CD14-positive monocyte (primary cell): ENCODE measurements at regions not wholly inside any gene's neighbourhood (a gene's known extent, or its start where the extent isn't known, plus 50 kb on each side); places are given as distances from the start of the nearest gene placed in this dataset.

ENCODE experiments used
- DNase-seq, 3 donors: peaks; one replicate each; pipeline ENCODE4 v3.0.0-alpha.2; 2011 to 2022
- H2AFZ ChIP-seq: 2 replicates; pipeline ENCODE4 v1.6.0; 2012; ENCODE audit warnings: mild to moderate bottlenecking, low read depth, low read length, inconsistent platforms; ENCODE audit not compliant: insufficient read depth, poor library complexity, severe bottlenecking
- H3K27ac ChIP-seq, 2 donors: 1 replicate in 1 of 2; 2 replicates in 1 of 2; pipeline ENCODE4 v1.5.1; 2012 to 2013; ENCODE audit warnings: low read length in 2 of 2, control low read depth in 1 of 2, inconsistent platforms in 1 of 2, low read depth in 1 of 2, mild to moderate bottlenecking in 1 of 2
- H3K27me3 ChIP-seq, 2 donors: one replicate each; pipeline versions ENCODE4 v1.6.0 to v1.6.1; 2011 to 2013; ENCODE audit warnings: low read length in 2 of 2; ENCODE audit not compliant: control insufficient read depth in 2 of 2, insufficient read depth in 2 of 2
- H3K36me3 ChIP-seq, 2 donors: replicated peaks in 1 of 2; 1 replicate in 1 of 2; 2 replicates in 1 of 2; pipeline versions ENCODE4 v1.5.1 to v1.6.1; 2012 to 2013; ENCODE audit warnings: low read length in 2 of 2, control low read depth in 1 of 2, inconsistent platforms in 1 of 2, mild to moderate bottlenecking in 1 of 2; ENCODE audit not compliant: insufficient read depth in 2 of 2, control insufficient read depth in 1 of 2
- H3K4me1 ChIP-seq, 2 donors: 1 replicate in 1 of 2; 2 replicates in 1 of 2; pipeline versions ENCODE4 v1.5.1 to v1.6.1; 2012 to 2013; ENCODE audit warnings: low read length in 2 of 2, control low read depth in 1 of 2, inconsistent platforms in 1 of 2, mild to moderate bottlenecking in 1 of 2, moderate library complexity in 1 of 2; ENCODE audit not compliant: insufficient read depth in 2 of 2, control insufficient read depth in 1 of 2
- H3K4me2 ChIP-seq: replicated peaks from 2 replicates; pipeline ENCODE3; 2012; ENCODE audit warnings: low read length, moderate library complexity, mild to moderate bottlenecking; ENCODE audit not compliant: poor library complexity, severe bottlenecking; ENCODE audit errors: extremely low read depth
- H3K4me3 ChIP-seq, 3 experiments: fragments of 200-600 bp in 1 of 3; sonication (generic) in 1 of 3; replicated peaks in 1 of 3; 1 replicate in 2 of 3; 2 replicates in 1 of 3; pipeline ENCODE4 v1.5.1; 2011 to 2013; ENCODE audit warnings: low read length in 3 of 3, mild to moderate bottlenecking in 3 of 3, control low read depth in 2 of 3, low read depth in 2 of 3, inconsistent platforms in 1 of 3, moderate library complexity in 1 of 3
- H3K79me2 ChIP-seq: 2 replicates; pipeline ENCODE4 v1.6.0; 2012; ENCODE audit warnings: mild to moderate bottlenecking, control low read depth, inconsistent platforms, low read length, moderate library complexity; ENCODE audit not compliant: insufficient read depth
- H3K9ac ChIP-seq: 2 replicates; pipeline ENCODE4 v1.6.0; 2017; ENCODE audit warnings: low read length, mild to moderate bottlenecking; ENCODE audit not compliant: insufficient read depth, poor library complexity, severe bottlenecking
- H3K9me3 ChIP-seq, 2 donors: replicated peaks in 1 of 2; 1 replicate in 1 of 2; 2 replicates in 1 of 2; pipeline versions ENCODE4 v1.5.1 to v1.6.1; 2012 to 2013; ENCODE audit warnings: low read length in 2 of 2, control low read depth in 1 of 2; ENCODE audit not compliant: control insufficient read depth in 1 of 2, insufficient read depth in 1 of 2
- H4K20me1 ChIP-seq: 2 replicates; pipeline ENCODE4 v1.6.0; 2012; ENCODE audit warnings: mild to moderate bottlenecking, low read length, control low read depth, moderate library complexity; ENCODE audit not compliant: insufficient read depth
- H3K27ac Mint-ChIP-seq, 7 donors: one replicate each; pipeline ENCODE4 v1.8.0; 2020; ENCODE audit warnings: mild to moderate bottlenecking in 7 of 7, mixed read lengths in 7 of 7, moderate library complexity in 6 of 7, inconsistent platforms in 2 of 7
- H3K27me3 Mint-ChIP-seq, 3 donors: one replicate each; pipeline ENCODE4 v1.8.0; 2021 to 2022; ENCODE audit warnings: low read depth in 3 of 3, mild to moderate bottlenecking in 3 of 3, mixed read lengths in 3 of 3, moderate library complexity in 3 of 3, inconsistent platforms in 1 of 3
- H3K36me3 Mint-ChIP-seq, 2 donors: one replicate each; pipeline ENCODE4 v1.8.0; 2020; ENCODE audit warnings: mixed read lengths in 2 of 2, inconsistent platforms in 1 of 2, mild to moderate bottlenecking in 1 of 2
- H3K4me1 Mint-ChIP-seq: one replicate; pipeline ENCODE4 v1.8.0; 2020; ENCODE audit warnings: mild to moderate bottlenecking, mixed read lengths
- H3K4me3 Mint-ChIP-seq, 2 donors: one replicate each; pipeline ENCODE4 v1.8.0; 2020; ENCODE audit warnings: mild to moderate bottlenecking in 2 of 2, mixed read lengths in 2 of 2, moderate library complexity in 1 of 2
- H3K9me3 Mint-ChIP-seq, 7 donors: one replicate each; pipeline ENCODE4 v1.8.0; 2020 to 2022; ENCODE audit warnings: mixed read lengths in 7 of 7, mild to moderate bottlenecking in 6 of 7, moderate library complexity in 6 of 7, inconsistent platforms in 2 of 7
- WGBS: methylation state at CpG from one replicate; pipeline ENCODE4 v1.1.5; 2013; ENCODE audit warnings: missing lambda C conversion rate; ENCODE audit not compliant: insufficient coverage; 5-methylcytosine and 5-hydroxymethylcytosine counted together
- intact Hi-C, 2 donors: fragments of 100-400 bp; cut with micrococcal nuclease; formaldehyde crosslinking; loops; one replicate each; pipeline versions ENCODE4 v1.15.0 to v1.15.1; 2023
- TF ChIP-seq, protein P1 (sequence below): fragments of 200-600 bp; IDR thresholded peaks from one replicate; pipeline ENCODE4 v1.8.0; 2022; ENCODE audit warnings: antibody characterized with exemption, mild to moderate bottlenecking

DNA sequence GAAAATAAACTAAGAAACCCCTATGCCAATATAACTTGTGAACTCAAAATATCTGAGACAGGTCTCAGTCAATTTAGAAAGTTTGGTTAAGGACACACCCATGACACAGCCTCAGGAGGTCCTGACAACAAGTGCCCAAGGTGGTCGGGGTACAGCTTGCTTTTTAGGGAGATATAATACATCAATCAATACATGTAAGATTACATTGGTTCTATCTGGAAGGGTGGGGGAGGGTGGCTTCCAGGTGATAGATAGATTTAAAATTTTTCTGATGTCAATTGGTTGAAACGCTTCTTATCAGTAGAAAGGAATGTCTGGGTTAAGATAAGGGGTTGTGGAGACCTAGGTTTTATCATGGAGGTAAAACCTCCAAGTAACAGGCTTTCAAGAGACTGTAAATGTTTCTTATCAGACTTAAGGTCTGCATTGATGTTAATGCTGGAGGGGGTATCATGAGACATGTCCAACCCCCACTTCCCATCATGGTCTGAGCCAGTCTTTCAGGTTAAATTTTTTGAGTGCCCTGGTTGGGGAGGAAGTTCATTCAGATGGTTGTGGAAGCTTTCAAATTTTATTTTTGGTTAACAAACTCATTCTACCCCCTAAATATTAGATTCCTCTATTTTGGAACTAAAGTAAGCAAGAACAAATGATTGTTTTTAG is 82.0 kb upstream of the RASSF8 start:
- Histone ChIP-seq H3K9me3 (no peaks in the 10 kb centered on the region), H3K36me3 (no peaks in the 10 kb centered on the region), H2AFZ (no peak overlapping the region), H3K27me3 (no peaks in the 10 kb centered on the region), H4K20me1 (no peaks in the 10 kb centered on the region), H3K27ac (no peak overlapping the region), H3K4me2 (no peak overlapping the region), H3K79me2 (no peaks in the 10 kb centered on the region), H3K4me3 (no peak overlapping the region), H3K4me1 (no peaks in the 10 kb centered on the region), H3K9ac (no peak overlapping the region)
- intact Hi-C loops, result no loop called here
- H3K9me3 Mint-ChIP-seq, result peaks cover 2 to 12% (median 6%) of the 10 kb centered on the region in 7 donors
- H3K4me1 Mint-ChIP-seq, result no peaks in the 10 kb centered on the region
- no peak overlapping the region for H3K27ac Mint-ChIP-seq
- H3K4me3 Mint-ChIP-seq, result no peak overlapping the region
- no peaks in the 10 kb centered on the region for H3K36me3 Mint-ChIP-seq
- no peak for DNase-seq
- TF ChIP-seq, protein P1, sequence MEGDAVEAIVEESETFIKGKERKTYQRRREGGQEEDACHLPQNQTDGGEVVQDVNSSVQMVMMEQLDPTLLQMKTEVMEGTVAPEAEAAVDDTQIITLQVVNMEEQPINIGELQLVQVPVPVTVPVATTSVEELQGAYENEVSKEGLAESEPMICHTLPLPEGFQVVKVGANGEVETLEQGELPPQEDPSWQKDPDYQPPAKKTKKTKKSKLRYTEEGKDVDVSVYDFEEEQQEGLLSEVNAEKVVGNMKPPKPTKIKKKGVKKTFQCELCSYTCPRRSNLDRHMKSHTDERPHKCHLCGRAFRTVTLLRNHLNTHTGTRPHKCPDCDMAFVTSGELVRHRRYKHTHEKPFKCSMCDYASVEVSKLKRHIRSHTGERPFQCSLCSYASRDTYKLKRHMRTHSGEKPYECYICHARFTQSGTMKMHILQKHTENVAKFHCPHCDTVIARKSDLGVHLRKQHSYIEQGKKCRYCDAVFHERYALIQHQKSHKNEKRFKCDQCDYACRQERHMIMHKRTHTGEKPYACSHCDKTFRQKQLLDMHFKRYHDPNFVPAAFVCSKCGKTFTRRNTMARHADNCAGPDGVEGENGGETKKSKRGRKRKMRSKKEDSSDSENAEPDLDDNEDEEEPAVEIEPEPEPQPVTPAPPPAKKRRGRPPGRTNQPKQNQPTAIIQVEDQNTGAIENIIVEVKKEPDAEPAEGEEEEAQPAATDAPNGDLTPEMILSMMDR, result no peak
- no CpG with 5 or more reads among the region's 2 CpGs for WGBS
- peaks cover 0 to 4% (median 0%) of the 10 kb centered on the region in 3 donors for H3K27me3 Mint-ChIP-seq

GRCh38 chr12:25877446-25877845 is 81.0 kb upstream of the RASSF8 start:
- DNase-seq, result no peak
- Histone ChIP-seq H3K9me3 (no peaks in the 10 kb centered on the region), H3K27ac (no peak overlapping the region), H3K36me3 (no peaks in the 10 kb centered on the region), H2AFZ (no peak overlapping the region), H3K4me2 (no peak overlapping the region), H3K4me3 (no peak overlapping the region), H3K27me3 (no peaks in the 10 kb centered on the region), H3K9ac (no peak overlapping the region), H4K20me1 (no peaks in the 10 kb centered on the region), H3K79me2 (no peaks in the 10 kb centered on the region), H3K4me1 (no peaks in the 10 kb centered on the region)
- H3K36me3 Mint-ChIP-seq, result no peaks in the 10 kb centered on the region
- no peak overlapping the region for H3K27ac Mint-ChIP-seq
- WGBS, result no CpG with 5 or more reads among the region's 1 CpG
- H3K4me1 Mint-ChIP-seq, result no peaks in the 10 kb centered on the region
- H3K27me3 Mint-ChIP-seq, result peaks cover 0 to 4% (median 0%) of the 10 kb centered on the region in 3 donors
- intact Hi-C loops, result no loop called here
- no peak overlapping the region for H3K4me3 Mint-ChIP-seq
- H3K9me3 Mint-ChIP-seq, result peaks cover 2 to 12% (median 6%) of the 10 kb centered on the region in 7 donors
- TF ChIP-seq, protein P1, result no peak
